Glomerular visceral epithelial cell (primary cell): ENCODE measurements at regions not wholly inside any gene's neighbourhood (a gene's known extent, or its start where the extent isn't known, plus 50 kb on each side); places are given as distances from the start of the nearest gene placed in this dataset.
A peak's percentile ranks its signal among the peaks of the same experiment; 100 is the strongest.

Experiments
- DNase-seq: peaks from one replicate; pipeline ENCODE4 v3.0.0-alpha.2; 2016; ENCODE audit errors: extremely low spot score

DNA sequence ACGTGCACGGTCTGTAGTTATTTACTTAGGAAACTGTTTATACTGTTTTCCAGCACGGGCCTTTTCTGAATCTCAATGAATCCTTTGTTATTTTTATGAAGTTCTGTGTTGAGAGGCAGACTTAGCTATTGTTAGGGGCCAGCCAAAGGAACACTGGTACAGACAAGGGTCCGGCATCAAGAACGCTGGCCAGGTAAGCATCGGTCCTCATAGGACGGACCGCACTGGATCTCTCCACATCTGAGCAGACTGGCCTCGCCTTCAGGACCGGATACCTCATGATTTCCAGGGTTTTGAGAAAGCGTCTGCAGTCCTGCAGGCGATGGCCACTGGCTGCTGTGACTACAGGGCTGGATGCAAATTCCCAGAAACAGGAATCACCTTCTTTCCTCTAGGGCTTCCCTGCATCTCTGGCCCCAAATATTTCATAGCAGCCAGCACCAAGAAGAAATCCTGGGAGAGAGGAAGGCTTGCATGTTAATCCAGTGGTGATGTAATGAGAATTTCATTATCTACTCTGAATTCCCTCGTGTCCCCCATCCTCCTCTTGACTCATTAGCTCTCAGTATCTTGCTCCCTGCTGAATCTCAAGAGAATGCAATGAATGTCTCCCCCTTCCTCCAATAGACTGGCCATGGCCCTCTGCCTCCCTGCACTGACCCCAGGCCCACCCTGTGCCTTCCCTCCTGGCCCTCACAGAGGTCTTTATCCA is 325.4 kb upstream of the NPVF start:
- DNase-seq: no peak

GRCh38 chr7:25557379-25557917 is 329.2 kb upstream of the NPVF start:
- DNase-seq: no peak

DNA sequence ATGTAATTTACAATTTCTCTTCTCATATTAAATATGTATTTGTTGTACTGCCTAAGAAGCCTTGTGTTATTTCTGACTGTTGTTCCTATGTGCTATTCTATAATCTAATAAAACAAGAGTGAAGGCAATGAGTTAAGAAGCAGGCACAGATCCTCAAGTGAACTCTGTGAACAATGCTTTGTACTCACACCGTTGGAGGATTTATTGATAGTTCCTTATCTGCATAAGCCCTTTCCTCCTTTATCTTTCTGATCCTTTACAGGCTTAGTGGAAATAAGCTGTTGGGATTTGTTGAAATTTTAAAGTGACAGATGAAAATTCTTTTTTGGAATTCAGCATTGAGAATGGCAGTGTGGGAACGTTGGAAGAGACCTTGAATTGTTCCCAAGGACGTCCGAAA is 329.6 kb upstream of the NPVF start:
- no peak for DNase-seq

- no peak for DNase-seq
Measured at GRCh38 chr7:25558605-25559004, 330.3 kb upstream of the NPVF start.

- DNase-seq: no peak
Measured at GRCh38 chr7:25559581-25560367, 331.5 kb upstream of the NPVF start.

- no peak for DNase-seq
Measured at GRCh38 chr7:25562673-25563182, 334.4 kb upstream of the NPVF start.

GRCh38 chr7:25565002-25565401 is 336.7 kb upstream of the NPVF start:
- no peak for DNase-seq

GRCh38 chr7:25565949-25566348 is 337.7 kb upstream of the NPVF start:
- DNase-seq: peak; percentile 74

DNA sequence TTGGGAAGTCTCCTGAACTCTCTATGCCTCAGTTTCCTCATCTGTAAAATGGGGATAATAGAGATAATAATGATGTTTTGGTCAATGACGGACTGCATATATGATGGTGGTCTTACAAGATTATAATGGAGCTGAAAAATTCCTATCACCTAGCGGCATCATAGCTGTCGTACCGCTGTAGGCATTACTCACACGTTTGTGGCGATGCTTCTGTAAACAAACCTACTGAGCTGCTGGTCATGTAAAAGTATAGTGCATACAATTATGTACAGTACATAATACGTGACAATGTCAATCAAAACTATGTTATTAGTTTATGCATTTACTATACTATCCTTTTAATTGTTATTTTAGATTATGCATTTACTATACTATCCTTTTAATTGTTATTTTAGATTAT is 339.1 kb upstream of the NPVF start:
- no peak for DNase-seq

- no peak for DNase-seq
Measured at GRCh38 chr7:25569765-25570164, 341.5 kb upstream of the NPVF start.

- no peak for DNase-seq
Measured at GRCh38 chr7:25572423-25572822, 344.1 kb upstream of the NPVF start.

GRCh38 chr7:25574828-25575227 is 346.5 kb upstream of the NPVF start:
- DNase-seq: no peak

DNA sequence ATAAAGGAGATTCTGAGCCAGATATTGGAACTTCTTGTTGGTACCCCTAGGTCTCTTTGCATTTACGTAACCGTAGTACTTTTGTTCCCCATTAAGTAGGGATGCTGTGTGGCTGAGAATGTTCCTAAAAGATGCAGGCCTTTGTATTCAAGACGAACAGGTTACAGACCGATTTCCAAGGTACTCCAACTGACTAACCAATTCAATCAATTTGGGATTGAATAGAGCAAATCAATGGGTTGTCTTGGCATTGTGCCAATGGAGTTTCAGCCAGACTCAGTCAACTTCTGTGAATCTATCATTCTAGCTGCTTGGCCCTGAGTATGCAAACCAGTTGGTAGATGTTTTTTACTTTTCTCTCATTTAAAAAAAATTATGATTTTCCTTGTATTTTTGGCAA is 347.3 kb upstream of the NPVF start:
- DNase-seq: no peak

GRCh38 chr7:25578991-25579777 is 350.9 kb upstream of the NPVF start:
- no peak for DNase-seq

DNA sequence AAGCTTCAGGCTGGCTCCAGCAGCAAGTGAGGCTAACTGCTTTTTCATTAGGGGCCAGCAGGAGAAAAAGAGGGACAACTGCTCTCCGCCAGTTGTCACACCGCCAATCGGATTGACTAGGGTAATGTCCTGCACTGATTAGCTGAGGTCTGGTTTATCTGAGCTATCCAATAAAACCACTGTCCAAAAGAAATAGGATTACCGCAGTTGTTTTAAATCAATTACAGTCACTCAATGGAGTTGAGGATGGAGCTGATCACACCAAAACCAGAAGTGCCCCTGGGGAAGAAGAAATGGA is 351.4 kb upstream of the NPVF start:
- no peak for DNase-seq

DNA sequence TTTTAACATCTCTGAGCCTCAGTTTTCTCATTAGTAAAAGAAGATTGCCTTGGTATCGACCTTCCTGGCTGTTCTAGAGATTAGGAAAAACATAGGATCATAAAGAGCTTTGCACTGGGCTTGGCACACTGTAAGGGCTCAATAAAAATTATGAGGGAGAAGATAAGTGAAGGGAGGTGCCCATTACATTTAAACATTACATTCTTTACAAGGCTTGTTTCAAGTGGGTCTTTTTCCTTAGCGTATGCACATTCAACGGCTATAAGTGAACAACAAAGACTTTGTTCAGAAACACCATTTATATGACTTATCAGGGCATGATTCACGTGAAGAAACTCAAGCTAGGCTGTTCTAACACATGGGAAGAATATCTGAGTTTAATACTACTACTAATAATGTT is 351.9 kb upstream of the NPVF start:
- no peak for DNase-seq

GRCh38 chr7:25583621-25584020 is 355.3 kb upstream of the NPVF start:
- DNase-seq: no peak

- no peak for DNase-seq
Measured at GRCh38 chr7:25584112-25584938, 356.0 kb upstream of the NPVF start.

DNA sequence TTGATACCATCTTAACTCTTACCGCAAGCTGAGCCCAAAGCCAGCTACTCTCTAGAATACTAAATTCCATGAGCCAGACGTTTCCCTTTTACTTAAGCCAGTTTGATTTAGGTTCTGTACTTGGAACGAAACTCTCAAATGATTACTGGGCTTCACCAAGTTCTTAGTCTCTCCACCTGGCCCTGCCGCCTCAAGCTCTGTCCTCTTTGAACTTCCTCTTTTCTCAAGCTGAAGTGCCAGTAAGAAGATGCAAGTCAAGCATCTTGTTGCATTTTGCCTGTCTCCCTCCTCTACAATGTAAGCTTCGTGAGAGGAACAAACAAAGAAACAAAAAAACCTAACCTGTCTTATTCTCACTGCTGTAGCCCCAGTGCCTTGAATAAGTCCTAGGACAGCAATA is 358.2 kb upstream of the NPVF start:
- DNase-seq: no peak

DNA sequence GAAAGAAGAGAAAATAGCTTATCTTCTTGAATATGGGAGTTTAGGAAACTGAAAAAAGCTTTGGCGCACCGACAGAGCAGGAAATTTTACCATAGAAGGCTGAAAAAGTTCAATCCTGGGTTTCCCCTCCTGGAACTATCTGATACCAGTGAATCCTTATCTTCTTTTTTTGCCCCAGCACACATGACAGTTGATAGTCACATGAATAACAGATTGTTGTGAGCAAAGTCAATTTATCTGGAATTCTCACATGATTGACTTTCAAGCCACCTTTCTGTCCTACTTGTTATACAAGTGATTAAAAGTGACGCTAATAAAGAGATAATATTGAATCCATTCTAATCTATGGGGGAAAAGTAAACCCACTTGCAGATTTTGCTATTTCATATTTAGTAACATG is 365.8 kb upstream of the NPVF start:
- no peak for DNase-seq

- DNase-seq: no peak
Measured at GRCh38 chr7:25594728-25595127, 366.4 kb upstream of the NPVF start.

GRCh38 chr7:25595996-25596395 is 367.7 kb upstream of the NPVF start:
- DNase-seq: no peak
